Osteocyte (in vitro differentiated cells): ENCODE measurements at regions not wholly inside any gene's neighbourhood (a gene's known extent, or its start where the extent isn't known, plus 50 kb on each side); places are given as distances from the start of the nearest gene placed in this dataset.

Experiments
- DNase-seq: peaks from one replicate; pipeline ENCODE4 v3.0.0; 2021; ENCODE audit warnings: mixed read lengths; ENCODE audit not compliant: unreplicated experiment; ENCODE audit errors: extremely low spot score
- H3K27ac Mint-ChIP-seq: one replicate; pipeline ENCODE4 v1.8.0; 2021; ENCODE audit warnings: mild to moderate bottlenecking, mixed read lengths; ENCODE audit not compliant: unreplicated experiment
- H3K27me3 Mint-ChIP-seq: one replicate; pipeline ENCODE4 v1.8.0; 2021; ENCODE audit warnings: mixed read lengths; ENCODE audit not compliant: unreplicated experiment
- H3K36me3 Mint-ChIP-seq: one replicate; pipeline ENCODE4 v1.8.0; 2021; ENCODE audit warnings: mixed read lengths; ENCODE audit not compliant: unreplicated experiment
- H3K4me1 Mint-ChIP-seq: one replicate; pipeline ENCODE4 v1.8.0; 2021; ENCODE audit warnings: mixed read lengths; ENCODE audit not compliant: unreplicated experiment
- H3K4me3 Mint-ChIP-seq: one replicate; pipeline ENCODE4 v1.8.0; 2021; ENCODE audit warnings: mild to moderate bottlenecking, moderate library complexity, mixed read lengths; ENCODE audit not compliant: unreplicated experiment
- H3K9me3 Mint-ChIP-seq: one replicate; pipeline ENCODE4 v1.8.0; 2021; ENCODE audit warnings: mixed read lengths; ENCODE audit not compliant: unreplicated experiment
- CTCF ChIP-seq: fragments of 200-600 bp; sonication (generic); IDR thresholded peaks from 2 replicates; pipeline ENCODE4 v1.5.0; 2021; ENCODE audit warnings: antibody characterized with exemption, mild to moderate bottlenecking, moderate library complexity

GRCh38 chr9:29701559-29701958, 2128.3 kb upstream of the C9orf72 start:
- Mint-ChIP-seq H3K4me1 (peaks cover 5% of the 10 kb centered on the region), H3K27me3 (no peaks in the 10 kb centered on the region), H3K9me3 (no peaks in the 10 kb centered on the region), H3K4me3 (no peak overlapping the region), H3K36me3 (no peaks in the 10 kb centered on the region), H3K27ac (no peak overlapping the region)
- no peak for DNase-seq
- no peak for TF ChIP-seq CTCF

GRCh38 chr9:29701971-29702370, 2128.7 kb upstream of the C9orf72 start:
- Mint-ChIP-seq H3K4me3 (no peak overlapping the region), H3K4me1 (peaks cover 2% of the 10 kb centered on the region)
- TF ChIP-seq CTCF = no peak

GRCh38 chr9:29714860-29715259, 2141.6 kb upstream of the C9orf72 start:
- Mint-ChIP-seq H3K36me3 (no peaks in the 10 kb centered on the region), H3K9me3 (peaks cover 6% of the 10 kb centered on the region), H3K27me3 (no peaks in the 10 kb centered on the region), H3K4me1 (no peaks in the 10 kb centered on the region), H3K27ac (no peak overlapping the region), H3K4me3 (no peak overlapping the region)
- TF ChIP-seq CTCF = no peak
- DNase-seq = no peak

More at GRCh38 chr9:29701971-29702370, 2128.7 kb upstream of the C9orf72 start:
- Mint-ChIP-seq H3K27me3 (no peaks in the 10 kb centered on the region), H3K27ac (no peak overlapping the region), H3K36me3 (no peaks in the 10 kb centered on the region), H3K9me3 (no peaks in the 10 kb centered on the region)
- DNase-seq = no peak

- peaks cover 3% of the 10 kb centered on the region for H3K9me3 Mint-ChIP-seq
- no peak for TF ChIP-seq CTCF
- no peaks in the 10 kb centered on the region for H3K4me1 Mint-ChIP-seq
- no peaks in the 10 kb centered on the region for H3K36me3 Mint-ChIP-seq
- H3K4me3 Mint-ChIP-seq = no peak overlapping the region
- no peak for DNase-seq
- no peak overlapping the region for H3K27ac Mint-ChIP-seq
- H3K27me3 Mint-ChIP-seq = no peaks in the 10 kb centered on the region
These were observed 2144.3 kb upstream of the C9orf72 start for GRCh38 chr9:29717631-29718030.

GRCh38 chr9:29730163-29730562, 2156.9 kb upstream of the C9orf72 start:
- TF ChIP-seq CTCF = no peak
- H3K4me3 Mint-ChIP-seq = no peak overlapping the region
- no peaks in the 10 kb centered on the region for H3K4me1 Mint-ChIP-seq
- H3K27me3 Mint-ChIP-seq = no peaks in the 10 kb centered on the region
- no peaks in the 10 kb centered on the region for H3K36me3 Mint-ChIP-seq
- H3K9me3 Mint-ChIP-seq = peaks cover 8% of the 10 kb centered on the region
- no peak overlapping the region for H3K27ac Mint-ChIP-seq
- no peak for DNase-seq
